Fibroblast of skin of right quadriceps (primary cell): ENCODE measurements at regions not wholly inside any gene's neighbourhood (a gene's known extent, or its start where the extent isn't known, plus 50 kb on each side); places are given as distances from the start of the nearest gene placed in this dataset.
"Not testable (repeated sequence)": the region's sequence is repeated elsewhere in the genome, so short reads cannot be mapped to it uniquely, and the experiment has no call there.

Experiments
- DNase-seq: peaks from one replicate; pipeline ENCODE4 v3.0.0-alpha.2; 2013

DNA sequence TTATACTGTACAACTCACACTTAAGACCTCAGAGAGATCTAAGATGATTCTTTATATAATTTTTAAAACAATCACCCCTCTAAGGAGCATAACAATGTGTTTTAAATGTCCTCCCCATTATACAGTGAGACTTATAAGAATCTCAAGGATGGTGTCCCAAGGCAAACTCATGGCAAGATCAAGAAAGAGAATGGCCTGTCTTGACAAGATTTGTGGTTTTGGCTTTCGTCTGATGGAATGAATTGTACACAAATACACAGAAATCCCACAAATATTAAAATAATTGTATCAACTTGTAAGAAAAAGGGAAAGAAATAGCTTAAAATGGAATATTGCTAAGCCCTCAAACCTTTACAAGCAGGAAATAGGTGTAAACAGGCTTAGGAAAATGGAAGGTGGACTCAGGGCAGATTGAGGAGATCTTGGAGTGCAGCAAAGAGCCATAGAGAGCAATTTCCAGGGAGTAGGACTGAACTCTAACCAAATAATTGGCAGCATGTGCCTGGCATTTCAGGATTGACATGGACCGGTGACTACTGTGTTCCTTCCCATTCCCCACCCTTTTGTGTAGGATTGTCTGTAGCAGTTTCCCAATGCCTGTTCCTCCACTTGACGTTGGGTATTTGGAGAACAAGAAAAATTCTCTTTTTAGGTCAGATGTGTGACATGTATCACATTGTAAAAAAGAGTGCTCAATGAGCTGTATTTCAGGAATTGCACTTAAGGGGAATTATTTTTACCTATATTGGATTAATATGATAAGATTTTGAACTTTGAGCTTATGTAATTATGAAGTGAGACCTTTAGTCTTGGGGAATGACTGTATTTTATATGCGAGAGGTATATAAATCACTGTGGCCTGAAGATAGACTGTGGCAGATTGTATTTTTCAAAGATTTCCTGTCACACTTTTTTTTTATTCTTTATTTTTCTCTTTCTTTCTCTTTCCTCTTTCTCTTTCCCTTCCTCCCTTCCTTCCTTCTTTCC is 317.8 kb upstream of the SLITRK3 start:
- no peak for DNase-seq

DNA sequence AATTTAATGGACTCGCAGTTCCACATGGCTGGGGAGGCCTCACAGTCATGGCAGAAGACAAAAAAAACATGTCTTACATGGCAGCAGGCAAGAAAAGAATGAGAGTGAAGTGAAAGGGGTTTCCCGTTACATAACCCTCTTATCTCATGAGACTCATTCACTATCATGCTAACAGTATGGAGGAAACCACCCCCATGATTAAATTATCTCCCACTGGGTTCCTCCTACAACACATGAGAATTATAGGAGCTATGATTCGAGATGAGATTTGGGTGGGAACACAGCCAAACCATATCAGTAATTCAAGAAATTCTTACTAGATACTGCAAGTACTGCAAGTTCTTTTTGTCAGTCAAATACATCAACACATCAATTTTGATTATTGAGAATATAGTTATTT is 311.4 kb upstream of the SLITRK3 start:
- no peak for DNase-seq

DNA sequence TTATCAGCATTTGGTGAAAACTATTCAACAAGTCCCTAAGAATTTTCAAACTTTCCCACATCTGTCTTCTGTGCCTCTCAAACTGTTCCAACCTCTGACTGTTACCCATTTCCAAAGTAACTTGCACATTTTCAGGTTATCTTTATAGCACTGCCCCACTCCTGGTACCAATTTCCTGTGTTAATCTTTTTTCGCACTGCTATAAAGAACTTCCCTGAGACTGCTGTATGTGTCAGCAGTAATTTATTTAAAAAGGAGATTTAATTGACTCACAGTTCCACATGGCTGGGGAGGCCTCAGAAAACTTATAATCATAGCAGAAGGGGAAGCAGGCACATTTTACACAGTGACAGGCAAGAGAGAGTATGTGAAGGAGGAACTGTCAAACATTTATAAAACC is 310.9 kb upstream of the SLITRK3 start:
- DNase-seq: no peak

DNA sequence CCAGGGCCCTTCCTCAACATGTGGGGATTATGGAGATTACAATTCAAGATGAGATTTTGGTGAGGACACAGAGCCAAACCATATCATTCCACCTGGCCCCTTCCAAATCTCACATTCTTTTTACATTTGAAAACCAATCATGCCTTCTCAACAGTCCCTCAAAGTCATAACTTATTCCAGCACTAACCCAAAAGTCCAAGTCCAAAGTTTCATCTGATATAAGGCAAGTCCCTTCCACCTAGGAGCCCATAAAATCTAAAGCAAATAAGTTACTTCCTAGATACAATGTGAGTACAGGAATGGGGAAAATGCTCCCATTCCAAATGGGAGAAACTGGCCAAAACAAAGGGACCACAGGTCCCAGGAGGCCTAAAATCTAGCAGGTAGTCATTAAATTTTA is 309.5 kb upstream of the SLITRK3 start:
- DNase-seq: no peak

DNA sequence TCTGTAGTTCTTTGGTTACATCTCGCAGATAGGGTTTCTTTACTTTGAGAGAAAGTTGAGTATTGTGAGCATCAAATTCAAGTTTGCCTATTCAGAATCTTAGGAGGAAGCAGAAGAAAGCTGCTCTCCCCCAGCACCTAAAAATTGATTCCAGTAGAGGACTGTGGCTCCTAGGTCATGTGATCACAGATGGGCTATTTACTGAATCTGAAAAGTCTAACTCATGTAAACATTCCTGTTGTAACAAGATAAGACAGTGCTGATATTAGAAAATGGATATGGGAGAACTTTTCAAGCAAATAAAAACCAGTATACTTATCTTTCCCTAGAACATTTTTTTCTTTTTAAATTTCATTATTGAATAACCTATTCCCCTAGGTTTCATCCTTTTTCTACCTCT is 308.4 kb upstream of the SLITRK3 start:
- DNase-seq: no peak

DNA sequence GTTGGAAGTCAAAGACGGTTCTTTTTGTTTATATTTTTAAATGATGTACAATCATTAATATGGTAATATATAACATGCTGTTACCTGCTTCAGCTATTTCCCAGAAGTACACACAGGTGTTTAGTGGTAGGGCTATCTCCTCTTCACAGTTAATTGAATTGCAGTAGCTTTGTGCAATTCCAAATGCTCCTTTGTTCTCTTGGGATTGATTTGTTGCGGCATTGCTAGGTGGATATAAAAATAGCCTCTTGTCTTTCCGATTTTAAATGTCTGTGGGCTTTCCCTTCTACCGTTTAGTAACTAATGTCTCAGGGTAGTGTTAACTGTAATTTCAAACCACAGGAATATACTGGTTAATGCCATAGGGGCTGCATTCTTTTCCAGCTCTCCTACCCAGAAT is 307.6 kb upstream of the SLITRK3 start:
- no peak for DNase-seq

DNA sequence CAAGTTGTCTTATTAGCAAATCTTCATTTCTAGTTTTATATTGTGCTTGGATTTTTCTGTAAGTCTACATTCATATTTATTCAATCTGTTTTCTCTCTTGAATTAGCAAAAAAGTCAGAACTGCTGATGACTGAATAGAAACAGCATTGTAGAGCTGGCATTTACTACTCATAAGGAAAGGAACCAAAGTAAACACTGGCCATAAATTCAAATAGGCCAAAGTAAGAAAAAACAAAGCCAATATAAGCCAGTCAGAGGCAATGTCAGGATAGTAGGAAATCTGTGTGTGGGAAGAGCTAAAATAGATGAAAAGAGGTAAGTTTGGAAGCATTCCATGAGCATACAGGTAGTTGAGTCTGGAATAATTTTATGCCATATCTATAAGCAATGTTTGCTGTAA is 307.2 kb upstream of the SLITRK3 start:
- DNase-seq: no peak

DNA sequence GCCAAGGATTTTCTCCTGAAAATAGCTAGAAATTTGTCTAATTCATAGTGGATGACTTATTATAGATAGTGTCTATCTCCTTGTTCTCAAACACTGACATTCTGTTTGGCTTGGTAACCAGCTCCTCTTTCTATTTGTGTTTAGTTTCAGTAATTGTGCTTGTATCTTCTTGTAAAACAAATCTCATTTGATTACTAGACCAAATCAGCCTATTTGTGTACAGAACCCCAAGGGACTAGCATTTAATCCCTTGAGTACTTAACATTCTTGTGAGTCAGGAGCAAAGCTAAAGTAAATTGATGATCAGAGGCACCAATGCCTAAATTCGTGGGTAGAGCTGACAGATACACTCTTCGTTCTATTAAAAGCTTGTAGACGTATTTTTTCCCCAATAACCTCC is 306.5 kb upstream of the SLITRK3 start:
- no peak for DNase-seq

DNA sequence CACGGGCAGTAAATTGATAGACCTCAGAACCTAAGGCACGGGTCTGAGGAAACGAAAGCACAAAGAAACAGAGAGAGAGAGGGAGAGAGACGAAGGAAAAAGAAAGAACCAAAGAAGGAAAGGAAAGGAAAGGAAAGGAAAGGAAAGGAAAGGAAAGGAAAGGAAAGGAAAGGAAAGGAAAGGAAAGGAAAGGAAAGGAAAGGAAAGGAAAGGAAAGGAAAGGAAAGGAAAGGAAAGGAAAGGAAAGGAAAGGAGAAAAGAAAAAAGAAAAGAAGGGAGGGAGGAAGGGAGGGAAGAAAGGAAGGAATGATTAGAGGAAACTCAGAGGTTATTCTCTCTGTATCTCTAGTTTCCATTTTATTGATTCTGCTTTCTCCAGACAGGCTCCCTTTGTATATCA is 302.6 kb upstream of the SLITRK3 start:
- DNase-seq: not testable (repeated sequence)

DNA sequence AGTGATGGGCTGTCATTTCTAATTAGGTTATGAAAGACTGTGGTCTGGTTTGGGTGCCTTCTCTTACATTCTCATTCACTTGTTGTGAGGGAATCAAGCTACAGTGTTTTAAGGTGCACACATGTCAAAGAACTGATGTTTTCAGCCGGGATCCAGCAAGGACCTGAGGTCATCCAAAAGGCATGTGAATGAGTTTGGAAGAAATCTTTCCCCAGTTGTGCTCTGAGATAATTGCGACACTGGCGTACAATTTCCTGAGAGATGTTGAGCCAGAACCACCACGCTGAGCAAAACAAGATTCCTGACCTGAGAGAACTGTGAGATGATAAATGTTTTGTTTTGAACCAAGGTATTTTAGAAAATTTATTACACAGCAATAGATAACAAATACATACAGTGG is 295.3 kb upstream of the SLITRK3 start:
- peak; percentile 41 for DNase-seq

DNA sequence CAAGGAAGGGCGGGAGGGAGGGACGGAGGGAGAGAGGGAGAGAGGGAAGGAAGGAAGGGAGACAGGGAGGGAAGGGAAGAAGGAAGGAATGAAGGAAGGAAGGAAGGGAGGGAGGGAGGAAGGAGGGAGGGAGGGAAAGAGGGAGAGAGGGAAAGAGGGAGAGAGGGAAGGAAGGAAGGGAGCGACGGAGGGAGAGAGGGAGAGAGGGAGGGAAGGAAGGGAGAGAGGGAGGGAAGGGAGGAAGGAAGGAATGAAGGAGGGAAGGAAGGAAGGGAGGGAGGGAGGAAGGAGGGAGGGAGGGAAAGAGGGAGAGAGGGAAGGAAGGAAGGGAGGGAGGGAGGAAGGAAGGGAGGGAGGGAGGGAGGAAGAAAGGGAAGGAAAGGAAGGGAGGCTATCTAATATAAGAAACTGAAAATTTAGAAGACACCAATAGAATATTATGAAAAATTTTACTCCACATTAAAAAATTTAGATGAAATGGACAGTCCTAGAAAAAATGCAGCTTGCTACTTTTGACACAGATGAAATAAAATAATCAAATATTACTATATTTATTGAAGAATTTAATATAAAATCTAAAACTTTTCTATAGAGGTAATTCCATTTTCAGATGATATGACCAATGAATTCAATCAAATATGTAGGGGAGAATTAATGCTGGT is 280.3 kb upstream of the SLITRK3 start:
- DNase-seq: no peak

DNA sequence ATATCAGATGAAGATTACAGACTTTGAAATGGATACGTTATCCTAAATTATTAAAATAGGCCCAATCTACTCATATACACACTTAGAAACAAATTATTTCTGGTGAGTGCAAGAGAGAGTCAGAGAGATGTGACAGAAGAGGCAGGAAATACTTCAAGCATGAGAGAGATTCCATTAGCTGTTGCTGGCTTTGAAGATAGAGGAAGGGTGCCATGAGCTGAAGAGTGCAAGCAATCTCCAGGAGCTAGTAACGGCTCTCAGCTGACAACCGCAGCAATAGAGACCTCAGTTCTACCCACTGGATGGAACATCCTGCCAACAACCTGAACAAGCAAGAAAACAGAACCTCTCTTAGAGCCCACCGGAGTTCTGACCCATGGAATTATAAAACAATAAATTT is 270.7 kb upstream of the SLITRK3 start:
- peak; percentile 55 for DNase-seq

DNA sequence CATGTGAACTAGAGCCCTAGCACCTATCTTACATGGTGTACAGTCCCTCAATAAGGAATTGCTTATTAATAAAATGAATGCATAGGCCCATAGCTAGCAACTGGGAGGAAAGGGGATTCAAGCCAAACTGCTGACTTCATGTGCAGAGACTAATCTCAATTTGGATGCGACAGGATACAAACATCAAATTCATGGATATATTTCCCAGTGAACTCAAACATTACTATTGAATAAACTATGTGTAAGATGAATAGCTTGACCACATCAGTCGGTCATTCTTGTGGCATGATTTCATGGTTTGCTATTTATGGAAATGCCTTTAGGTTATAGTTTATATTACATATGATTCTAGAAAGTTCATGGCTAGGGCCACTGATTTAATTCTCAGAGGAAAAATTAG is 268.6 kb upstream of the SLITRK3 start:
- peak; percentile 83 for DNase-seq

DNA sequence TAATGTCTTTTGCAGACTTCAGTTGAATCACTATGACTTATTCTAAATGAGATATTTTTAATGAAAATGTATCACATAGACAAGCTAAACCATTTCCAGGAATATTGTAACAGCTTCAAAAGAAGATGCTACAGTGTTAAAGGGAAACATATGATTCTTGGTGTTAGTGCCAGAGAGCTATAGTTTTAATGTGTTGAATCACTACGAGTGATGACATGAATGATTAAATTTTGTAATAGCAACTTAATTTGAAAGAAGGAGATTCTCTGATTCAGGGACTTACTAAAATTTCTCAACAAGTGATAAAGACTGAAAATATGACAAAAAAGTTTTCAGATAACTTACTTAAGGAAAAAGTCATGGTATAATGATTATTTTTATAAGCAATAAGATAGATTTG is 267.3 kb upstream of the SLITRK3 start:
- peak; percentile 84 for DNase-seq

DNA sequence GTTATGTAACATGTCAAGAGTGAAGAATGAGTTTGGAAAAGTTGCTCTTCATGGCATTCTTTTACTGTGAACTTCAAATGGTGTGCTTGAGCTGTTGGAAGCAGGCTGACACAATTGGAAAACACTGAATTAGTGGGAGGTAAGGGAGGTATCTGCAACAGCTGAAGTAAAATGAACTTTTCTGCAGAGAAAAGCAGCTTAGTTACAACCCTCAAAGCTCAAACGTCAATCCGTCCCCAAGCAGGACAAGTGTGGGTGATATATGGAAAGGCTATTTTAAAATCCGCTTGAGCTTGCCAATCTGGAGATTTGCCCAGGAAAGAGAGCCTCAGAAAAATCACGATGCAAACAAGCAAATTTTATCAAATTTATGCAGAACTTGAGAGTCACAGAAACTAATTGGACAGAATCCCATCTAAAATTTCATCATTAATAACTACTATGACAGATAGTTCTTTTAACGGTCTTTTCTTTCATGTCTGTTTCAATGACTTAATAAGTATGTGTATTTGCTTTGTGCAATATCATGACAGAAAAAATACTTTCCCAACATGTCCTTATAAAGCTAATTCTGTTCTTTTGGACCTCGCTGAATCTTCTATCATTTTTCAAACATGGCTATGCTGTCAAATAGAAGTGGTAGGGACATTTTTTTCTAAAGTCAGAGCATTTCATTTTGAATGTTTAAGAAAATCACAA is 266.6 kb upstream of the SLITRK3 start:
- DNase-seq: peak; percentile 12

DNA sequence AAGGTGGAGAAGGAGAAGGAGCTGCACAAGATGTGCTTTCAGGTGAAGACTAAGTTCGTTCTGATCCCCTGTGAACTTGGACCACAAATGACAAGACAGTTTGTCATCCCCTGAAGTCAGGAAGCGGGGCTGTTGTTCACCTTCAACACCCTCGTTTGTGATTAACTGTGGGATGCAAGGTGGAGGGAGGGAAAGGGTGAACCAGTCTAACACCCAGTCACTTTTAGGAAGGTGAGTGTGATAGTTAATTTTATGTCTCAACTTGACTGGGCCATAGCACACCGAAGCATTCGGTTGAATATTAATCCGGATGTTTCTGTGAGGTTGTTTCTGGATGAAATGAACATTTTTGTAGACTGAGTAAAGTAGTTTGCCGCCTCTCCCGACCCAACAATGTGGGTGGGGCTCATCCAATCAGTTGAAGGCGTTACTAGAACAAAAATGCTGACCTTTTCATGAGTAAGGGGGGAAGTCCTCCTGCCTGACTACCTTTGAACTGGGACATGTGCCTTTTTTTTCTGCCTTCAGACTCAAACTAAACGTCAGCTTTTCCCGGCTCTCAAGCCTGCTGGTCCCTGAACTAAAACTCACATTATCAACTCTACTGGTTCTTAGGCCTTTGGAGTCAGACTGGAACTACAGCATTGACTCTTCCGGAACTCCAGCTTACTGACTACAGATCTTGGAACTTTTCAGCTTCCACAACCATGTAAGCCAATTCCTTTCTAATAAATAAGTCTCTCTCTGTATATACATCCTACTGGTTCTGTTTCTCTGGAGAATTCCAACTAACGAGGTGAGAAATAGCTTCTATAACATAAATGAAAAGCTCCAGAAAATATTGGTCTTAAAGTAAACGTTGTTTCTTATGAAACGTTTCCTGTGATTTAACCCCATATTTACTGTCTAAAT is 264.0 kb upstream of the SLITRK3 start:
- no peak for DNase-seq

DNA sequence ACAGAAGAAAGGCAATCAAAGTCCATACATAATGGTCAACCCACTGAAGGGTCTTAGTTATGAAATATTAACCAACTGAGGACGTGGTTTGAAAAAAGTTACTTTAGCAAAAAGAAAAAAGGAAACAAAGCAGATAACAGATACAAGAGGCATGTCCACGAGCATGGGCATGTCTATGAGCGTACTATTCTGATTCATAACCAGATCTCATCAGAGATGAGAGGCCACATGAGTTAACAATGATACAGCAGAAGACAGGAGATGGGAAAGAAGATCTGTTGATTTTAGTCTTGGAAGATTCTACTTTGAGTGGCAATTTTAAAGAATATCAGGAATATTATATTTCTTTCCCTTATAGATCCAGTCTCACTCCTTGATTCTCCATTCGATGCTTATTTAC is 262.9 kb upstream of the SLITRK3 start:
- no peak for DNase-seq

DNA sequence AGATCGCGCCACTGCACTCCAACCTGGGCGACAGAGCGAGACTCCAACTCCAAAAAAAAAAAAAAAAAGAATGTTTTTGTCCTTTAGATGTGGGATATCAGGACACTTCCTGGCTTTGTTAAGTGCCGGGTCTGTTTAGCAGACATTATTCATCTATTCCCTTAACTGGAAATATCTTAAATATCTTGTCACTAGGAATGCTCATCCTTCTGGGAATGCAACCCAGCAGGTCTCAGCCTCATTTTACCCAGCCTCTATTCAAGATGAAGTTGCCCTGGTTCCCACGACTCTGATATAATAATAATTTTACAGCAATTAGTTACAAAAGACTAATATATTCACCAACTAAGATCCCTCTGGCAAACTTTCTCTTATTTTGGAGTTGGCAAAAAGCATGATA is 260.9 kb upstream of the SLITRK3 start:
- DNase-seq: no peak

DNA sequence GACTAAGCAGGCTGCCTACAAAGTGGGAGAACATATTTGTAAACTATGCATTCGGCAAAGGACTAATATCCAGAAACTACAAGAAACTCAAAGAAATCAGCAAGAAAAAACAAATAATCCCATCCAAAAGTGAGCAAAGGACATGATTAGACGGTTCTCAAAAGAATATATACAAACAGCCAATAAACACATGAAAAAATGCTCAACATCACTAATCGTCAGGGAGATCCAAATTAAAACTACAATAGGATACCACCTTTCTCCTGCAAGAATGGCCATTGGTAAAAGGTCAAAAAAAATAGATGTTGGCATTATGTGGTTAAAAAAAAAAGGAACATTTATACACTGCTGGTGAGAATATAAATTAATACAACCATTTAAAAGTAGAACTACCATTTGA is 259.6 kb upstream of the SLITRK3 start:
- DNase-seq: no peak

DNA sequence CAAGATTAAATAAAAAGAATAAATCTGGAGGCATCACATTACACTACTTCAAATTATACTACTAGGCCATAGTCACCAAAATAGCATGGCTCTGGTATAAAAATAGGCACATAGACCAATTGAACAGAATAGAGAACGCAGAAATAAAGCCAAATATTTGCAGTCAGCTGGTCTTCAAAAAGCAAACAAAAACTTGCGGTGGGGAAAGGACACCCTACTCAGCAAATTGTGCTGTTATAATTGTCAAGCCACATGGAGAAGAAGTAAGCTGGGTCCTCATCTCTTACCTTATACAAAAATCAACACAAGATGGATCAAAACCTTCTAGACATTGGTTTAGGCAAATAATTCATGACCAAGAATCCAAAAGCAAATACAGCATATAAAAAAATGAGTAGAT is 259.2 kb upstream of the SLITRK3 start:
- no peak for DNase-seq

DNA sequence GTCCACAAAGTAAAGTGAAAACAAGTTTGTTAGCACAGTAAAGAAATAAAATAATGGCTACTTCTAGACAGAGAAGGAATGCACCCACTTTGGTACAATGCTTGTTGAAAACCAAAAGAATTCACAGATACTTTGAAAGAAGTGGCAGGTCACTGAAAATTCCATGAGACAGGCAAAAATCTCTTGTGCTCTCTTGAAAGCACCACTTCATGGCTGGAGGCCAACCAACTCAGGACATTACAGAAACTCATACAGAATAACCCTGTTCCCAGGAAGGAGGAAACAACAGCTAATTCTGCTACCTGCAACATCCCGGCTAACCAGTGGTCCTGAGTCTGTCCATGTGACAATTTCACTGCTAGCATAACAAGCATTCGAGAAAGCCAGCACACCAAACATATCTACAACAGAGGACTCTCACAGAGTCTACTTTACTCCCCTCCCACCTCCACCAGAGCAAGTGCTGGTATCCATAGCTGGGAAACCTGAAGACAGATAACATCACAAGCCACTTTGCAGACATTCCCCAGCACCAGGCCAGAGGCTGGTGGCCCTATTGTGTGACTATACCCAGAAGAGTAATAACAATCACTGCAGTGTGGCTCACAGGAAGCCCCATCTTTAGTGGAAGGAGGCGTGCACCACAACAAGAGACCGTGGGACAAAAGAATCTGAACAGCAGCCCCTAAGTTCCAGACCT is 255.3 kb upstream of the SLITRK3 start:
- DNase-seq: no peak

DNA sequence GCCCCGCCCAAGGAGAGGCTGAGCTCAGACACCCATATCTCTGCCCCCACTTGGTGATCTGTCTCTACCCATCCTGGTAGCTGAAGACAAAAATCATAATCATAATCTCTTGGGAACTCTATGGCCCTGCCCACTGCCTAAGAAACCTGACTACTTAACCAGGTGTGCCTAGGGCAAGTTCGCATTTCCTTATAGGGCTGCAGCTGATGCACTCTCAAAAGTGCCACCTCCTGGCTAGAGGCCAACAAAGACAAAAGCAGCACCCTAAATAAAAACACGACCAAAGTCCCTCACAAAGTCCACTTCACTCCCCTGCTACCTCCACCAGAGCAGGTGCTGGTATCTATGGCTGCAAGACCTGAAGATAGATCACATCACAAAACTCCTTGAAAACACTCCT is 250.4 kb upstream of the SLITRK3 start:
- DNase-seq: no peak
